Neural crest cell (in vitro differentiated cells): ENCODE measurements at regions not wholly inside any gene's neighbourhood (a gene's known extent, or its start where the extent isn't known, plus 50 kb on each side); places are given as distances from the start of the nearest gene placed in this dataset.
A peak's percentile ranks its signal among the peaks of the same experiment; 100 is the strongest.

Experiments used
- DNase-seq: peaks from one replicate; pipeline ENCODE4 v3.0.0; 2021; ENCODE audit warnings: low read depth, mixed read lengths, low spot score
- H3K27ac Mint-ChIP-seq: one replicate; pipeline ENCODE4 v1.8.0; 2021; ENCODE audit warnings: mild to moderate bottlenecking, mixed read lengths; ENCODE audit not compliant: unreplicated experiment
- H3K27me3 Mint-ChIP-seq: 2 replicates; pipeline ENCODE4 v1.8.0; 2021; ENCODE audit warnings: low read depth, mild to moderate bottlenecking, mixed read lengths
- H3K36me3 Mint-ChIP-seq: 2 replicates; pipeline ENCODE4 v1.8.0; 2021; ENCODE audit warnings: low read depth, mild to moderate bottlenecking, mixed read lengths
- H3K4me1 Mint-ChIP-seq: 2 replicates; pipeline ENCODE4 v1.8.0; 2021; ENCODE audit warnings: mixed read lengths
- H3K4me3 Mint-ChIP-seq: one replicate; pipeline ENCODE4 v1.8.0; 2021; ENCODE audit warnings: mild to moderate bottlenecking, mixed read lengths
- H3K9me3 Mint-ChIP-seq: 2 replicates; pipeline ENCODE4 v1.8.0; 2021; ENCODE audit warnings: mixed read lengths
- TF ChIP-seq, protein P1 (sequence below): fragments of 200-600 bp; sonication (generic); conservative IDR thresholded peaks from 2 replicates; pipeline ENCODE4 v1.5.0; 2021; ENCODE audit warnings: antibody characterized with exemption, mild to moderate bottlenecking

DNA sequence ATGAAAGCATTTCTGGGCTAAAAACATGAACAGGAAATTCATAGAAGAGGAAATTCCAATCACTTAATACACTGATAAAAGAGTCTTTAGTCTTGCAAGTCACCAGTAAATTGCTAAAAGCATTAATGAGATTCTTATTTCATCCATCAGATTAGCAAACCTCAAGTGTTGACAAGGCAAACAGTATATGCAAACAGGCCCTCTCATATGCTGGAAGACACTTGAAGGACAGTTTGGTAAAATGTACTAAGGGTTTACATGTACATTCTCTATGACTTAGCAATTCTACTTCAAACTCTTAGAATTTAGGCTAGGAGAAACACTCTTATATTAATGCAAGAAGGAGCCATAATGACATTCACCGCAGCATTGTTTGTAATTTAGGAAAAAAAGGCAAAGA lies 586.1 kb upstream of the GBE1 start:
- DNase-seq: no peak
- TF ChIP-seq, protein P1, sequence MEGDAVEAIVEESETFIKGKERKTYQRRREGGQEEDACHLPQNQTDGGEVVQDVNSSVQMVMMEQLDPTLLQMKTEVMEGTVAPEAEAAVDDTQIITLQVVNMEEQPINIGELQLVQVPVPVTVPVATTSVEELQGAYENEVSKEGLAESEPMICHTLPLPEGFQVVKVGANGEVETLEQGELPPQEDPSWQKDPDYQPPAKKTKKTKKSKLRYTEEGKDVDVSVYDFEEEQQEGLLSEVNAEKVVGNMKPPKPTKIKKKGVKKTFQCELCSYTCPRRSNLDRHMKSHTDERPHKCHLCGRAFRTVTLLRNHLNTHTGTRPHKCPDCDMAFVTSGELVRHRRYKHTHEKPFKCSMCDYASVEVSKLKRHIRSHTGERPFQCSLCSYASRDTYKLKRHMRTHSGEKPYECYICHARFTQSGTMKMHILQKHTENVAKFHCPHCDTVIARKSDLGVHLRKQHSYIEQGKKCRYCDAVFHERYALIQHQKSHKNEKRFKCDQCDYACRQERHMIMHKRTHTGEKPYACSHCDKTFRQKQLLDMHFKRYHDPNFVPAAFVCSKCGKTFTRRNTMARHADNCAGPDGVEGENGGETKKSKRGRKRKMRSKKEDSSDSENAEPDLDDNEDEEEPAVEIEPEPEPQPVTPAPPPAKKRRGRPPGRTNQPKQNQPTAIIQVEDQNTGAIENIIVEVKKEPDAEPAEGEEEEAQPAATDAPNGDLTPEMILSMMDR: no peak
- Mint-ChIP-seq H3K27ac (no peak overlapping the region), H3K27me3 (no peaks in the 10 kb centered on the region), H3K36me3 (no peaks in the 10 kb centered on the region), H3K4me3 (no peak overlapping the region), H3K9me3 (no peaks in the 10 kb centered on the region), H3K4me1 (no peaks in the 10 kb centered on the region)

DNA sequence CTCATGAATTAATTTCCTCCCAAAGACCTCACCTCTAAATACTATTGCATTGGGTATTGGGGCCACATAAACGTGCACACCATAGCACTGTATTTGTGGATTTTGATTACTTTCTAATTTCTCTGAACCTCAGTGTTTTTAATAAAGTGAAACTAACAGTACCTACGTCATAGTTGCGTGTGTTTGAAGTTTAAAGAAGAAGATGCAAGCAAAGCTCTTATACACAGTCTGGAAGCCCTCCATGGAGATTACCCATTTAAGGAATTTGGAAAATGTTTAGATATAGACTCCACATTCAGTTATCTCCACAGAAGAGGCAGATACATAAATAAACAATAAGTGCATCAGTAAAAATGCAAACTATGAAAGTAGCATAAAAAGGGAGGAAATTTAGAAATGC lies 581.1 kb upstream of the GBE1 start:
- H3K4me1 Mint-ChIP-seq: no peaks in the 10 kb centered on the region
- H3K9me3 Mint-ChIP-seq: no peaks in the 10 kb centered on the region
- no peak for DNase-seq
- no peak overlapping the region for H3K4me3 Mint-ChIP-seq
- no peaks in the 10 kb centered on the region for H3K36me3 Mint-ChIP-seq
- no peak overlapping the region for H3K27ac Mint-ChIP-seq
- TF ChIP-seq, protein P1: no peak
- H3K27me3 Mint-ChIP-seq: no peaks in the 10 kb centered on the region

GRCh38 chr3:82329300-82329699 lies 567.9 kb upstream of the GBE1 start:
- no peak overlapping the region for H3K4me3 Mint-ChIP-seq
- H3K27me3 Mint-ChIP-seq: no peaks in the 10 kb centered on the region
- peaks cover 7% of the 10 kb centered on the region for H3K4me1 Mint-ChIP-seq
- H3K36me3 Mint-ChIP-seq: no peaks in the 10 kb centered on the region
- TF ChIP-seq, protein P1: peak; percentile 63
- H3K9me3 Mint-ChIP-seq: no peaks in the 10 kb centered on the region
- no peak overlapping the region for H3K27ac Mint-ChIP-seq
- no peak for DNase-seq

GRCh38 chr3:82311901-82312300 lies 550.5 kb upstream of the GBE1 start:
- TF ChIP-seq, protein P1: no peak
- Mint-ChIP-seq H3K27me3 (no peaks in the 10 kb centered on the region), H3K4me1 (no peaks in the 10 kb centered on the region), H3K27ac (no peak overlapping the region), H3K9me3 (peaks cover 4% of the 10 kb centered on the region), H3K4me3 (no peak overlapping the region), H3K36me3 (no peaks in the 10 kb centered on the region)
- DNase-seq: no peak

DNA sequence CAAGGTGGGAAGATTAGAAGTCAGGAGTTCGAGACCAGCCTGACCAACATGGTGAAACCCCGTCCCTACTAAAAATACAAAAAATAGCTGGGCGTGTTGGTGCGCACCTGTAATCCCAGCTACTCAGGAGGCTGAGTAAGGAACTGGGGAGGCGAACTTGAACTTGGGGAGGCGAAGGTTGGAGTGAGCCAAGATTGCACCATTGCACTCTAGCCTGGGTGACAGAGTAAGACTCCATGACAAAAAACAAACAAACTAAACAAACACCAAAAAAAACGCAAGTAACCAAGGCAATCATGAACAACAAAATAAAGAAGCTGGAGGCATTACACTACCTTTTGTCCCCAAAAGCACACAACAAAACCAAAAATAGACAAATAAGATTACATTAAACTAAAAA lies 547.3 kb upstream of the GBE1 start:
- Mint-ChIP-seq H3K4me3 (no peak overlapping the region), H3K27ac (no peak overlapping the region), H3K27me3 (no peaks in the 10 kb centered on the region), H3K36me3 (no peaks in the 10 kb centered on the region), H3K9me3 (peaks cover 7% of the 10 kb centered on the region), H3K4me1 (no peaks in the 10 kb centered on the region)
- DNase-seq: no peak
- TF ChIP-seq, protein P1: no peak

DNA sequence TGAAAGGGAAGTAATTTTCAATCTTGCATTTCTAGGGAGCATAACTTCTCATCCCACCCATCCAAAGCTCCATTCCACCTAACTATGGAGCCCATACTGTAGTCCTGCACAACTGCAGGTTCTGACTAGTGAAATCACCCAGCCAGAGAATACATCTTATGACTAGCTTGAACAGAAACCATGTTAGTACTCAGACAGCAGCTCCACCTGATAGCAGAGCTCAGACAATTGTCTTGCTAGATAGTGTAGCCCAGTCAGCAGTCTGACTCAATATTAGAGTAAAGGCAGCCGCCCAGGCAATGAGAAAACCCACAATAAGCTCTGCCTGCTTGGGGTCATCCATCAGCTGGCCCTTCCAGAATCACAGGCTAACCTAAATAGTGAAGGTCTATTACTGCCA lies 544.7 kb upstream of the GBE1 start:
- no peak for DNase-seq
- no peaks in the 10 kb centered on the region for H3K36me3 Mint-ChIP-seq
- H3K9me3 Mint-ChIP-seq: peaks cover 3% of the 10 kb centered on the region
- H3K4me3 Mint-ChIP-seq: no peak overlapping the region
- TF ChIP-seq, protein P1: no peak
- H3K27me3 Mint-ChIP-seq: no peaks in the 10 kb centered on the region
- no peaks in the 10 kb centered on the region for H3K4me1 Mint-ChIP-seq
- no peak overlapping the region for H3K27ac Mint-ChIP-seq
